SK-N-MC (cell line): ENCODE measurements at regions not wholly inside any gene's neighbourhood (a gene's known extent, or its start where the extent isn't known, plus 50 kb on each side); places are given as distances from the start of the nearest gene placed in this dataset.

Experiments used
- EZH2 ChIP-seq: fragments of 200-600 bp; sonication (generic); IDR thresholded peaks from one replicate; pipeline ENCODE4 v1.6.1; 2017; ENCODE audit warnings: antibody characterized with exemption
- FOXP2 ChIP-seq: optimal IDR thresholded peaks from 2 replicates; pipeline ENCODE3; 2011; ENCODE audit warnings: mild to moderate bottlenecking, moderate library complexity; ENCODE audit not compliant: insufficient read depth; ENCODE audit errors: extremely low read length, control extremely low read depth
- POLR2AphosphoS5 ChIP-seq: IDR thresholded peaks from 2 replicates; pipeline ENCODE4 v1.6.1; 2012; ENCODE audit warnings: mild to moderate bottlenecking, low read depth, low read length, borderline replicate concordance

DNA sequence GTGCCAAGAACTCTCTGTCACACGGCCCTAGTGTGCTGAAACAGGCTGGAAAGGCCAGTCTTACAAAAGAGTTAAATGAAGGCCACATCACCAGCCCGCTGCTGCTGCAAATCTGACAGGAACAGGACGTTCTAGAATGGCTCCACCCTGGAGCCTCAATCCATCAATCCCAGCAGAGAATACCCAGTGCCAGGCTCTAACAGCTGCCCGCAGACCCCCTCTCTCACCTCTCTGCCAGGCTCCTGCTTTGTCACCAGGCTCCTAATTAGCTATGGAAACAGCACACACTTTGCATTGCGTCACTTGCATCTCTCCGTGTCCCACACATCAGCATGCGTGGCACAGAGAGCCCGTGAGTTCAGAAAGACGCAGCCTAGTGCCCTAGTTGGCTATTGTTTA lies 314.1 kb downstream of the FOXO1 start:
- TF ChIP-seq EZH2 (no peak), POLR2AphosphoS5 (no peak), FOXP2 (no peak)
